Hepatocyte (in vitro differentiated cells): ENCODE measurements at regions not wholly inside any gene's neighbourhood (a gene's known extent, or its start where the extent isn't known, plus 50 kb on each side); places are given as distances from the start of the nearest gene placed in this dataset.

Source experiments
- CTCF ChIP-seq: fragments of 200-600 bp; sonication (generic); IDR thresholded peaks from 2 replicates; pipeline ENCODE4 v1.5.1; 2016; ENCODE audit warnings: antibody characterized with exemption, mild to moderate bottlenecking; ENCODE audit not compliant: poor library complexity
- EZH2 ChIP-seq: fragments of 200-600 bp; sonication (generic); IDR thresholded peaks from 2 replicates; pipeline ENCODE4 v1.6.1; 2016; ENCODE audit warnings: antibody characterized with exemption, mild to moderate bottlenecking, borderline replicate concordance

DNA sequence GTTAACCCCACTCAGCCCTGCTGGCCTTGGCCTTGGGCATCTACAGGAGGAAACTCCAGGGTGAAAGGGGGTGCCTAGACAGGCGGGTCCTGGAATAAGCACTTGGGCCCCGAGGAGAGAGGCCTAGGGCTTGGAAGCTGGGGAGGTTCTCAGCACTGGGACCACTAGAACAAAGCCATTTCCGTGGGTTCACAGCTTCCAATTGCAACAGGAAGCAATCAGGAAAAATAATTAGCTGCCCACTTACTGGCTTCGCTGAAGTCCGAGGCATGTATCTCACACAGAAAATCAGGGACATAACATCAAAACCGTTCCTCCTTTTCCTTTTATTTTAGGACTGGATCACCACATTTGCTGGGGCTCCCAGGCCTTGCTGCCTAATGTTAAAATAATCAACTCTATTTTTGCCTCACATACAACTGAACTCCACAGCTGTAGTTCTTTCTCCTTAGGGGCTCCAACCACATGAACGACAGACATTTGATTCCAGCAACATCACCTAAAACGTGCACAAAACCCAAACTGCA lies 161.1 kb upstream of the GRK3 start:
- TF ChIP-seq CTCF (no peak), EZH2 (no peak)
